OCI-LY1 (cell line): ENCODE measurements at regions not wholly inside any gene's neighbourhood (a gene's known extent, or its start where the extent isn't known, plus 50 kb on each side); places are given as distances from the start of the nearest gene placed in this dataset.

Source experiments
- H2AFZ ChIP-seq: fragments of 200-600 bp; sonication (generic), shearing (Covaris generic); 2 replicates; pipeline ENCODE4 v1.6.0; 2014; ENCODE audit warnings: antibody characterized with exemption, mild to moderate bottlenecking, low read length
- H3F3A ChIP-seq: fragments of 200-600 bp; sonication (generic), shearing (Covaris generic); 2 replicates; pipeline ENCODE4 v1.6.0; 2014; ENCODE audit warnings: mild to moderate bottlenecking, antibody characterized with exemption, low read length, moderate library complexity; ENCODE audit not compliant: insufficient read depth
- H3K27ac ChIP-seq: fragments of 200-600 bp; sonication (generic); 2 replicates; pipeline ENCODE4 v1.5.1; 2014; ENCODE audit warnings: low read length, mixed run types, mild to moderate bottlenecking, low read depth; ENCODE audit not compliant: poor library complexity, severe bottlenecking
- H3K27me3 ChIP-seq: fragments of 200-600 bp; sonication (generic); 2 replicates; pipeline ENCODE4 v1.6.0; 2014; ENCODE audit warnings: antibody characterized with exemption, mild to moderate bottlenecking, low read length, moderate library complexity; ENCODE audit not compliant: insufficient read depth
- H3K36me3 ChIP-seq: fragments of 200-600 bp; sonication (generic); 2 replicates; pipeline ENCODE4 v1.6.1; 2014; ENCODE audit warnings: mild to moderate bottlenecking, antibody characterized with exemption, low read length, moderate library complexity, mixed read lengths; ENCODE audit not compliant: insufficient read depth
- H3K4me1 ChIP-seq: fragments of 200-600 bp; sonication (generic); 2 replicates; pipeline ENCODE4 v1.5.1; 2014; ENCODE audit warnings: mild to moderate bottlenecking, low read length, moderate library complexity; ENCODE audit not compliant: insufficient read depth, severe bottlenecking
- H3K4me2 ChIP-seq: fragments of 200-600 bp; sonication (generic), shearing (Covaris generic); 2 replicates; pipeline ENCODE4 v1.6.1; 2014; ENCODE audit warnings: low read length
- H3K4me3 ChIP-seq: fragments of 200-600 bp; sonication (generic); 2 replicates; pipeline ENCODE4 v1.5.1; 2014; ENCODE audit warnings: low read length, low read depth, mild to moderate bottlenecking, mixed read lengths; ENCODE audit not compliant: poor library complexity, severe bottlenecking
- H3K79me2 ChIP-seq: fragments of 200-600 bp; shearing (Covaris generic); 2 replicates; pipeline ENCODE4 v1.6.1; 2016; ENCODE audit warnings: mixed run types, low read length, mixed read lengths; ENCODE audit not compliant: insufficient read depth
- H3K9ac ChIP-seq: fragments of 200-600 bp; sonication (generic), shearing (Covaris generic); 2 replicates; pipeline ENCODE4 v1.6.1; 2014; ENCODE audit warnings: mild to moderate bottlenecking, low read length, mixed read lengths
- H3K9me2 ChIP-seq: fragments of 200-600 bp; sonication (generic), shearing (Covaris generic); 2 replicates; pipeline ENCODE4 v1.6.1; 2014; ENCODE audit warnings: low read depth, mild to moderate bottlenecking, low read length, mixed read lengths
- H3K9me3 ChIP-seq: fragments of 200-600 bp; shearing (Covaris generic); 2 replicates; pipeline ENCODE4 v1.6.1; 2014; ENCODE audit warnings: low read length, mixed read lengths
- H4K20me1 ChIP-seq: fragments of 200-600 bp; sonication (generic), shearing (Covaris generic); 2 replicates; pipeline ENCODE4 v1.6.0; 2016; ENCODE audit warnings: mild to moderate bottlenecking, low read length; ENCODE audit not compliant: insufficient read depth
- CTCF ChIP-seq: fragments of 200-600 bp; sonication (generic), shearing (Covaris generic); IDR thresholded peaks from 2 replicates; pipeline ENCODE4 v1.5.1; 2017; ENCODE audit warnings: mild to moderate bottlenecking, antibody characterized with exemption, low read length, moderate library complexity, mixed read lengths
- EZH2 ChIP-seq: fragments of 200-600 bp; sonication (generic), shearing (Covaris generic); IDR thresholded peaks from 2 replicates; pipeline ENCODE4 v1.8.0; 2017; ENCODE audit warnings: borderline replicate concordance, mixed run types, mild to moderate bottlenecking, antibody characterized with exemption, low read length, moderate library complexity, mixed read lengths

- Histone ChIP-seq H3K4me1 (no peaks in the 10 kb centered on the region), H3K9me3 (no peaks in the 10 kb centered on the region), H3K9ac (no peak overlapping the region), H3K9me2 (no peaks in the 10 kb centered on the region), H2AFZ (no peak overlapping the region), H4K20me1 (no peaks in the 10 kb centered on the region), H3K4me2 (no peak overlapping the region), H3F3A (no peaks in the 10 kb centered on the region), H3K27ac (no peak overlapping the region), H3K27me3 (no peaks in the 10 kb centered on the region), H3K79me2 (no peaks in the 10 kb centered on the region), H3K36me3 (no peaks in the 10 kb centered on the region), H3K4me3 (no peak overlapping the region)
- TF ChIP-seq EZH2, result no peak
- TF ChIP-seq CTCF, result no peak
Measured at GRCh38 chr14:104252256-104253215, 114.1 kb downstream of the KIF26A start.

- no peaks in the 10 kb centered on the region for H3K36me3 ChIP-seq
- no peak overlapping the region for H3K27ac ChIP-seq
- H3K4me2 ChIP-seq, result no peak overlapping the region
- TF ChIP-seq CTCF, result no peak
- TF ChIP-seq EZH2, result no peak
- no peaks in the 10 kb centered on the region for H3K27me3 ChIP-seq
- H4K20me1 ChIP-seq, result no peaks in the 10 kb centered on the region
- H3K9me3 ChIP-seq, result no peaks in the 10 kb centered on the region
- H3K79me2 ChIP-seq, result no peaks in the 10 kb centered on the region
- no peaks in the 10 kb centered on the region for H3F3A ChIP-seq
- no peak overlapping the region for H2AFZ ChIP-seq
- H3K9ac ChIP-seq, result no peak overlapping the region
- no peak overlapping the region for H3K4me3 ChIP-seq
- H3K4me1 ChIP-seq, result no peaks in the 10 kb centered on the region
- no peaks in the 10 kb centered on the region for H3K9me2 ChIP-seq
Measured at GRCh38 chr14:104253223-104253822, 114.9 kb downstream of the KIF26A start.

- H3K9me3 ChIP-seq, result no peaks in the 10 kb centered on the region
- TF ChIP-seq EZH2 (no peak), CTCF (no peak)
- no peaks in the 10 kb centered on the region for H3K27me3 ChIP-seq
- H3K79me2 ChIP-seq, result no peaks in the 10 kb centered on the region
- no peak overlapping the region for H3K27ac ChIP-seq
- no peak overlapping the region for H3K4me3 ChIP-seq
- no peaks in the 10 kb centered on the region for H3K36me3 ChIP-seq
- no peaks in the 10 kb centered on the region for H3F3A ChIP-seq
- no peak overlapping the region for H2AFZ ChIP-seq
- no peaks in the 10 kb centered on the region for H3K4me1 ChIP-seq
- no peak overlapping the region for H3K9ac ChIP-seq
- no peaks in the 10 kb centered on the region for H3K9me2 ChIP-seq
- no peak overlapping the region for H3K4me2 ChIP-seq
- H4K20me1 ChIP-seq, result no peaks in the 10 kb centered on the region
Measured at GRCh38 chr14:104253901-104254353, 115.5 kb downstream of the KIF26A start.
